SH-SY5Y (cell line): ENCODE measurements at regions not wholly inside any gene's neighbourhood (a gene's known extent, or its start where the extent isn't known, plus 50 kb on each side); places are given as distances from the start of the nearest gene placed in this dataset.

Experiments used
- GATA2 ChIP-seq: IDR thresholded peaks from 2 replicates; pipeline ENCODE4 v1.6.1; 2011; ENCODE audit warnings: mild to moderate bottlenecking, low read depth, low read length
- GATA3 ChIP-seq: IDR thresholded peaks from 2 replicates; pipeline ENCODE4 v1.6.1; 2011; ENCODE audit warnings: low read depth, mild to moderate bottlenecking, low read length, moderate library complexity

DNA sequence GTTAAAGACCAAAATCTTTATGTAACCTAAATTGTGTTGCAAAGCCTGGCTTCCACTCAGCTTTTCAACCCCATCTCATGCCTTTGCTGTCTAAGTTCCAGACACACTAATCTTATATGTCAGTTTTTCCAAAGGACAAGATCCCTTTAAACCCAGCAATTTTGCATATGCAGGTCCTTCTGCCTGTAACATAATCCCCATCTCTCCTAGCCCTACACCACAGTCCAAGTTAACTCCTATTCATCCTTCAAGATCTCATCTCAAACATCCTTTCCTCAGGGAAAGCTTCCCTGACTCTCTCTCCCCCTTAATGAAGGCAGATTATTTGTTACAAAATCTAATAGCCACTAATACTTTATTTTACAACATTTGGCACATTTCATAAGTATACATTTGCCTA is 366.3 kb downstream of the PLPP3 start:
- TF ChIP-seq GATA2, result no peak
- no peak for TF ChIP-seq GATA3
